Activated T-helper 17 cell treated with anti-CD3 and anti-CD28 coated beads, Interleukin-2, amount 50 U/mL, for 72 hours (primary cell): ENCODE measurements at regions not wholly inside any gene's neighbourhood (a gene's known extent, or its start where the extent isn't known, plus 50 kb on each side); places are given as distances from the start of the nearest gene placed in this dataset.

Experiments used
- ATAC-seq: fragments of 150-1000 bp; cut with Tn5 transposase; replicated peaks from 2 replicates; pipeline ENCODE4 v1.10.0; 2021; ENCODE audit warnings: mild to moderate bottlenecking, moderate library complexity
- H3K27ac Mint-ChIP-seq: one replicate; pipeline ENCODE4 v1.8.0; 2022; ENCODE audit warnings: mixed read lengths
- H3K27me3 Mint-ChIP-seq: one replicate; pipeline ENCODE4 v1.8.0; 2022; ENCODE audit warnings: mixed read lengths
- H3K36me3 Mint-ChIP-seq: one replicate; pipeline ENCODE4 v1.8.0; 2022; ENCODE audit warnings: low read depth, mild to moderate bottlenecking, mixed read lengths
- H3K4me1 Mint-ChIP-seq: one replicate; pipeline ENCODE4 v1.8.0; 2022; ENCODE audit warnings: mixed read lengths
- H3K4me3 Mint-ChIP-seq: one replicate; pipeline ENCODE4 v1.8.0; 2022; ENCODE audit warnings: mild to moderate bottlenecking, mixed read lengths
- H3K9me3 Mint-ChIP-seq: one replicate; pipeline ENCODE4 v1.8.0; 2022; ENCODE audit warnings: mixed read lengths

- ATAC-seq: no peak
- Mint-ChIP-seq H3K9me3 (no peaks in the 10 kb centered on the region), H3K27me3 (no peaks in the 10 kb centered on the region), H3K4me1 (no peaks in the 10 kb centered on the region), H3K27ac (no peak overlapping the region), H3K36me3 (no peaks in the 10 kb centered on the region), H3K4me3 (no peak overlapping the region)
These were observed 174.2 kb upstream of the PDE3A start for GRCh38 chr12:20194171-20194570.

GRCh38 chr12:20196767-20197166, 171.6 kb upstream of the PDE3A start:
- H3K27ac Mint-ChIP-seq: no peak overlapping the region
- no peaks in the 10 kb centered on the region for H3K27me3 Mint-ChIP-seq
- H3K4me1 Mint-ChIP-seq: no peaks in the 10 kb centered on the region
- H3K4me3 Mint-ChIP-seq: no peak overlapping the region
- no peaks in the 10 kb centered on the region for H3K36me3 Mint-ChIP-seq
- H3K9me3 Mint-ChIP-seq: no peaks in the 10 kb centered on the region
- no peak for ATAC-seq

- Mint-ChIP-seq H3K4me3 (no peak overlapping the region), H3K4me1 (no peaks in the 10 kb centered on the region), H3K9me3 (no peaks in the 10 kb centered on the region), H3K27ac (no peak overlapping the region), H3K36me3 (no peaks in the 10 kb centered on the region), H3K27me3 (no peaks in the 10 kb centered on the region)
- ATAC-seq: no peak
These were observed 170.9 kb upstream of the PDE3A start for GRCh38 chr12:20197411-20197810.

GRCh38 chr12:20199780-20200179, 168.6 kb upstream of the PDE3A start:
- Mint-ChIP-seq H3K27me3 (no peaks in the 10 kb centered on the region), H3K9me3 (no peaks in the 10 kb centered on the region), H3K27ac (no peak overlapping the region), H3K36me3 (no peaks in the 10 kb centered on the region), H3K4me3 (no peak overlapping the region), H3K4me1 (no peaks in the 10 kb centered on the region)
- ATAC-seq: no peak

- no peak for ATAC-seq
- H3K36me3 Mint-ChIP-seq: no peaks in the 10 kb centered on the region
- H3K4me3 Mint-ChIP-seq: no peak overlapping the region
- no peaks in the 10 kb centered on the region for H3K9me3 Mint-ChIP-seq
- H3K27me3 Mint-ChIP-seq: no peaks in the 10 kb centered on the region
- no peaks in the 10 kb centered on the region for H3K4me1 Mint-ChIP-seq
- no peak overlapping the region for H3K27ac Mint-ChIP-seq
These were observed 166.6 kb upstream of the PDE3A start for GRCh38 chr12:20201733-20202132.

GRCh38 chr12:20205854-20206253, 162.5 kb upstream of the PDE3A start:
- ATAC-seq: no peak
- no peak overlapping the region for H3K27ac Mint-ChIP-seq
- no peak overlapping the region for H3K4me3 Mint-ChIP-seq
- no peaks in the 10 kb centered on the region for H3K4me1 Mint-ChIP-seq
- H3K27me3 Mint-ChIP-seq: peaks cover 5% of the 10 kb centered on the region
- no peaks in the 10 kb centered on the region for H3K36me3 Mint-ChIP-seq
- peaks cover 4% of the 10 kb centered on the region for H3K9me3 Mint-ChIP-seq

GRCh38 chr12:20206410-20206809, 161.9 kb upstream of the PDE3A start:
- Mint-ChIP-seq H3K4me1 (no peaks in the 10 kb centered on the region), H3K27me3 (peaks cover 5% of the 10 kb centered on the region), H3K27ac (no peak overlapping the region), H3K4me3 (no peak overlapping the region), H3K36me3 (no peaks in the 10 kb centered on the region), H3K9me3 (peaks cover 4% of the 10 kb centered on the region)
- ATAC-seq: no peak

GRCh38 chr12:20210621-20211215, 157.6 kb upstream of the PDE3A start:
- Mint-ChIP-seq H3K27me3 (peaks cover 9% of the 10 kb centered on the region), H3K9me3 (peaks cover 4% of the 10 kb centered on the region), H3K4me3 (no peak overlapping the region), H3K4me1 (no peaks in the 10 kb centered on the region), H3K36me3 (no peaks in the 10 kb centered on the region), H3K27ac (no peak overlapping the region)
- ATAC-seq: no peak

GRCh38 chr12:20211541-20211940, 156.8 kb upstream of the PDE3A start:
- Mint-ChIP-seq H3K9me3 (peaks cover 4% of the 10 kb centered on the region), H3K27ac (no peak overlapping the region), H3K4me3 (no peak overlapping the region), H3K27me3 (peaks cover 9% of the 10 kb centered on the region), H3K4me1 (no peaks in the 10 kb centered on the region), H3K36me3 (no peaks in the 10 kb centered on the region)
- ATAC-seq: no peak

GRCh38 chr12:20211981-20212421, 156.3 kb upstream of the PDE3A start:
- no peak overlapping the region for H3K4me3 Mint-ChIP-seq
- H3K27me3 Mint-ChIP-seq: peaks cover 9% of the 10 kb centered on the region
- no peak for ATAC-seq
- H3K27ac Mint-ChIP-seq: no peak overlapping the region
- H3K4me1 Mint-ChIP-seq: no peaks in the 10 kb centered on the region
- peaks cover 4% of the 10 kb centered on the region for H3K9me3 Mint-ChIP-seq
- no peaks in the 10 kb centered on the region for H3K36me3 Mint-ChIP-seq

- H3K4me3 Mint-ChIP-seq: no peak overlapping the region
- H3K36me3 Mint-ChIP-seq: no peaks in the 10 kb centered on the region
- no peak for ATAC-seq
- H3K27ac Mint-ChIP-seq: no peak overlapping the region
- peaks cover 9% of the 10 kb centered on the region for H3K27me3 Mint-ChIP-seq
- H3K9me3 Mint-ChIP-seq: peaks cover 4% of the 10 kb centered on the region
- no peaks in the 10 kb centered on the region for H3K4me1 Mint-ChIP-seq
These were observed 155.4 kb upstream of the PDE3A start for GRCh38 chr12:20212658-20213555.

- Mint-ChIP-seq H3K27ac (no peak overlapping the region), H3K4me3 (no peak overlapping the region), H3K9me3 (peaks cover 4% of the 10 kb centered on the region), H3K36me3 (no peaks in the 10 kb centered on the region), H3K4me1 (no peaks in the 10 kb centered on the region), H3K27me3 (peaks cover 9% of the 10 kb centered on the region)
- ATAC-seq: no peak
These were observed 154.4 kb upstream of the PDE3A start for GRCh38 chr12:20213723-20214625.

- Mint-ChIP-seq H3K4me1 (no peaks in the 10 kb centered on the region), H3K27ac (no peak overlapping the region), H3K4me3 (no peak overlapping the region), H3K9me3 (no peaks in the 10 kb centered on the region), H3K36me3 (no peaks in the 10 kb centered on the region), H3K27me3 (no peaks in the 10 kb centered on the region)
- peak; percentile 23 for ATAC-seq
These were observed 148.0 kb upstream of the PDE3A start for GRCh38 chr12:20220339-20220738.

- H3K27ac Mint-ChIP-seq: no peak overlapping the region
- no peaks in the 10 kb centered on the region for H3K27me3 Mint-ChIP-seq
- no peaks in the 10 kb centered on the region for H3K4me1 Mint-ChIP-seq
- no peak for ATAC-seq
- no peaks in the 10 kb centered on the region for H3K36me3 Mint-ChIP-seq
- H3K9me3 Mint-ChIP-seq: peaks cover 9% of the 10 kb centered on the region
- no peak overlapping the region for H3K4me3 Mint-ChIP-seq
These were observed 135.2 kb upstream of the PDE3A start for GRCh38 chr12:20232931-20233675.
